ENCODE measurements at regions not wholly inside any gene's neighbourhood (a gene's known extent, or its start where the extent isn't known, plus 50 kb on each side); places are given as distances from the start of the nearest gene placed in this dataset.

DNA sequence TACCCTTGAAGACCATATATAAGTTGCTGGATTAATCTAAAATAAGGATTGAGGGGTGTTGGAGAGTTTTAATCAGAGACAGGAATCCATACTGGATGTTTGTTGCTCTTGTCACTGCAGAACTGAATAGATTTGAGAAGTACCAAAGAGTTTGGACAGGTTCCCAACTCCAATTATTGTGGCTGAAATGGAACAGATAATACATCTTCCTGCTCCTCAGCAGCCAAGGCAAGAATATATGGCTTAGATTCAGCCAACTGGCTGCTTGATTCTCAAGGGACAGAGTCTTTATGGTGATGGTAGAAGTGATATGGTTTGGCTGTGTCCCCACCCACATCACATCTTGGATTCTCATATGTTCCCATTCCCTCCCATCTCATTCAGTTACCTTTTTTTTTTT, 97.0 kb upstream of the PDHA2 start:
- TF ChIP-seq CTCF (IDR thresholded peaks at IDR 0.05) (no peak), POLR2A (IDR thresholded peaks at IDR 0.05) (no peak)
